Mesendoderm (in vitro differentiated cells): ENCODE measurements at regions not wholly inside any gene's neighbourhood (a gene's known extent, or its start where the extent isn't known, plus 50 kb on each side); places are given as distances from the start of the nearest gene placed in this dataset.
A peak's percentile ranks its signal among the peaks of the same experiment; 100 is the strongest.

Experiments used
- DNase-seq: peaks from one replicate; pipeline ENCODE4 v3.0.0; 2013
- H2AK5ac ChIP-seq: 2 replicates; pipeline ENCODE4 v1.6.1; 2013; ENCODE audit warnings: low read length, inconsistent platforms
- H2BK120ac ChIP-seq: 2 replicates; pipeline ENCODE4 v1.6.1; 2013; ENCODE audit warnings: low read depth, mild to moderate bottlenecking, low read length, moderate library complexity, mixed read lengths
- H2BK15ac ChIP-seq: replicated peaks from 2 replicates; pipeline ENCODE4 v1.6.1; 2013; ENCODE audit warnings: low read depth, mild to moderate bottlenecking, moderate library complexity
- H2BK5ac ChIP-seq: 2 replicates; pipeline ENCODE4 v1.6.1; 2013; ENCODE audit warnings: low read length, inconsistent platforms
- H3K18ac ChIP-seq: 2 replicates; pipeline ENCODE4 v1.6.1; 2013; ENCODE audit warnings: mild to moderate bottlenecking, low read length, mixed read lengths
- H3K23ac ChIP-seq: one replicate; pipeline ENCODE4 v1.6.1; 2013; ENCODE audit warnings: low read length
- H3K27ac ChIP-seq: 2 replicates; pipeline ENCODE4 v1.5.1; 2013; ENCODE audit warnings: low read depth, mild to moderate bottlenecking, inconsistent platforms, low read length, moderate library complexity
- H3K27me3 ChIP-seq: 2 replicates; pipeline ENCODE4 v1.6.1; 2013; ENCODE audit warnings: low read length, control low read depth, mild to moderate bottlenecking, inconsistent platforms; ENCODE audit not compliant: insufficient read depth, poor library complexity
- H3K36me3 ChIP-seq: 2 replicates; pipeline ENCODE4 v1.6.1; 2013; ENCODE audit warnings: low read length, inconsistent platforms; ENCODE audit not compliant: control insufficient read depth, insufficient read depth
- H3K4ac ChIP-seq: one replicate; pipeline ENCODE4 v1.6.1; 2013; ENCODE audit warnings: low read depth, mild to moderate bottlenecking, low read length, moderate library complexity
- H3K4me1 ChIP-seq: 2 replicates; pipeline ENCODE4 v1.6.1; 2013; ENCODE audit warnings: low read depth, low read length, inconsistent platforms; ENCODE audit not compliant: control insufficient read depth
- H3K4me2 ChIP-seq: 2 replicates; pipeline ENCODE4 v1.6.1; 2013; ENCODE audit warnings: low read length
- H3K4me3 ChIP-seq: 2 replicates; pipeline ENCODE4 v1.5.1; 2013; ENCODE audit warnings: mild to moderate bottlenecking, low read length
- H3K56ac ChIP-seq: one replicate; pipeline ENCODE4 v1.6.1; 2013; ENCODE audit warnings: low read length
- H3K79me1 ChIP-seq: 2 replicates; pipeline ENCODE4 v1.6.1; 2013; ENCODE audit warnings: low read length, inconsistent platforms
- H3K79me2 ChIP-seq: 2 replicates; pipeline ENCODE4 v1.6.1; 2013; ENCODE audit warnings: mild to moderate bottlenecking, low read length; ENCODE audit not compliant: control insufficient read depth, insufficient read depth
- H3K9ac ChIP-seq: 2 replicates; pipeline ENCODE4 v1.6.1; 2013; ENCODE audit warnings: low read length, inconsistent platforms
- H4K5ac ChIP-seq: one replicate; pipeline ENCODE4 v1.6.1; 2013; ENCODE audit warnings: low read length
- H4K8ac ChIP-seq: one replicate; pipeline ENCODE4 v1.6.1; 2013; ENCODE audit warnings: low read depth, mild to moderate bottlenecking, control low read depth, low read length, moderate library complexity
- WGBS: extraction: QIAGEN DNeasy Blood & Tissue Kit; methylation state at CpG from one replicate; pipeline ENCODE4 v1.1.7; 2013; ENCODE audit warnings: low lambda C conversion rate, missing lambda C conversion rate; ENCODE audit not compliant: insufficient coverage; ENCODE audit errors: extremely low coverage; 5-methylcytosine and 5-hydroxymethylcytosine counted together

DNA sequence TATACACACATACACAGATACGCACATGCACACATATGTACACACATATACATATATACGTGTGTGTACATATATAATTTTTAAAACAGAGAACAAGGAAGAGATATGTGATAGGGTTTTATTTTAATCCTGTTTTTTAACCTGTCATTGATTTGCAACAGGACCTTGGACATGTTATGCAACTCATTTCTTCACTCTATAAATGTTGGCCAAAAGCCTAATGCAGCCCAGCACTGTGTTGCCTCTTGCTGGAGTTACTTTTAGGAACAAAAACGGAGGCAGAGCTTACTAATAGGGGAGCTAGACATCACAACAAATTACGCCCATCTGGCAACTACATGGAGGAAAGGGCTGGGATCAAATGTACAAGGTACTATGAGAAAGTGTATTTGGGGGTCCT lies 179.9 kb upstream of the TAB2 start:
- Histone ChIP-seq H4K8ac (no peak overlapping the region), H2BK15ac (no peak overlapping the region), H4K5ac (no peak overlapping the region), H3K79me1 (no peaks in the 10 kb centered on the region), H3K27me3 (no peaks in the 10 kb centered on the region), H2BK120ac (no peak overlapping the region), H3K4me3 (no peak overlapping the region), H3K36me3 (no peaks in the 10 kb centered on the region), H3K9ac (no peak overlapping the region), H3K56ac (no peak overlapping the region), H2BK5ac (no peak overlapping the region), H3K27ac (no peak overlapping the region), H3K4me1 (no peaks in the 10 kb centered on the region), H3K4me2 (no peak overlapping the region), H2AK5ac (no peak overlapping the region), H3K4ac (no peak overlapping the region), H3K18ac (no peak overlapping the region), H3K79me2 (no peaks in the 10 kb centered on the region), H3K23ac (no peak overlapping the region)
- no CpG with 5 or more reads among the region's 4 CpGs for WGBS
- DNase-seq: no peak

DNA sequence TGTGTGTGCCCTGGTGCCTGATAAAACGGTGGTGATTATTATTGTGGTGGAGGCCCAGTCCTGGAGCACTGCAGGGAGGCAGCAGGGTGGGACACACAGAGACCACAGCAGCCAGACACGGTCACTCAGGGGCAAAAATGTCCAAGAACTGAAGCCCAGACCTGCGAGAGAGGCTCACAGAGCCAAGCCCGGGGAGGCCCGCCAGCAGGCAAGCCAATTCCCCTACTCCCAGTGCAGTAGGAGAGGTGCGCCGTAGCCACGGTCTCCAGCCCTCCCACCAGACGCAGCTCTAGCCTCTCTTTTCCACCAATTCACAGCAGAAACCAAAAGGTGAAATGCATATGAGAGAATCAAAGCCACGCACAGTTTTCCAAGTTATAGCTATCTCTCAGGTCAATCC lies 179.4 kb upstream of the TAB2 start:
- no peak for DNase-seq

DNA sequence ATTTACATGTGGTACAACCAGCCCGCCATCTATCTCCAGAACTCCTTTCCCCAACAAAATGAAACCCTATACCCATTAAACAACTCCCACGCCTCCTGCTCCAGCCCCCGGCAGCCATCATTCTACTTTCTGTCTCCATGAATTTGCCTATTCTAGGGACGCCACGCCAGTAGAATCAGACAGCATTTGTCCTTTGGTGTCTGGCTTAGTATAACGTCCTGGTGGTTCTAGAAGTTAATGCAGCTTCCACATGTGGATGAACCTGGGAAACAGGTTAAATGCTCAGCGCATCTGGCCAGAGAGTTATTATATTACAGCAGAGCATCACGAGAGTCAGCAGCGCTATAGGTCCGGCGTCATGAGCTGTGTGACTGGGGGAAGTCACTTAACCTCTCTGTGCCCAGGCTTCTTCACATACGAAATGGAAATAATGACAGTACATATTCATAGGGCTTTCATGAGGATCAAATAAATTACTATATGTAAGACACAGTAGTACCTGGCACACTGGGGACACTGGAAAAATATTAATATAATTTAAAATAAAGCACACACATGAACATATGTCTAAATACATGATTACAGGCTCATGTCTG lies 178.7 kb upstream of the TAB2 start:
- Histone ChIP-seq H3K79me2 (no peaks in the 10 kb centered on the region), H3K18ac (no peak overlapping the region), H3K4me2 (no peak overlapping the region), H3K23ac (no peak overlapping the region), H2BK120ac (no peak overlapping the region), H3K36me3 (no peaks in the 10 kb centered on the region), H2AK5ac (no peak overlapping the region), H3K27me3 (no peaks in the 10 kb centered on the region), H2BK5ac (no peak overlapping the region), H2BK15ac (no peak overlapping the region), H4K8ac (no peak overlapping the region), H3K4me3 (no peak overlapping the region), H3K56ac (no peak overlapping the region), H3K4ac (no peak overlapping the region), H3K4me1 (no peaks in the 10 kb centered on the region), H3K79me1 (no peaks in the 10 kb centered on the region), H3K9ac (no peak overlapping the region), H3K27ac (no peak overlapping the region), H4K5ac (no peak overlapping the region)
- peak; percentile 13 for DNase-seq
- no CpG with 5 or more reads among the region's 12 CpGs for WGBS

More for the DNA sequence above, 179.4 kb upstream of the TAB2 start:
- Histone ChIP-seq H3K56ac (no peak overlapping the region), H2AK5ac (no peak overlapping the region), H3K4ac (no peak overlapping the region), H3K79me2 (no peaks in the 10 kb centered on the region), H4K5ac (no peak overlapping the region), H2BK120ac (no peak overlapping the region), H3K4me2 (no peak overlapping the region), H3K27me3 (no peaks in the 10 kb centered on the region), H3K27ac (no peak overlapping the region), H2BK15ac (no peak overlapping the region), H3K23ac (no peak overlapping the region), H4K8ac (no peak overlapping the region), H3K79me1 (no peaks in the 10 kb centered on the region), H3K36me3 (no peaks in the 10 kb centered on the region), H3K4me3 (no peak overlapping the region), H3K4me1 (no peaks in the 10 kb centered on the region), H3K18ac (no peak overlapping the region), H2BK5ac (no peak overlapping the region), H3K9ac (no peak overlapping the region)
- no CpG with 5 or more reads among the region's 10 CpGs for WGBS

DNA sequence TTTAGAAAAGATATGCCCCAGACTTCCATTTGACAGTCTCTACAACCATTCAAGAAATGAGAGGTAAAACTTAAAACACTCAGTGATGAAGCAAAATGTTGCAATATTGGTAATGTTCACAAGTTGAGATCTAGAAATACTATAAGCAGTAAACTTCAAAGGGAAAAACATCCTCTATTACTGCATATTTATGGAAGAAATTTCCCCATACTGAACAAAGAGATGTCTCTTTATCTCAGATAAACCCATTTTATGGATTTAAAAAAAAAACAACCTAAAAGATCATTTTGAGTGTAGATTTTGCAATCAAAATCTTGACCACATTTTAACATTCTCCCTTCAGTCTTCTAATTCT lies 177.8 kb upstream of the TAB2 start:
- Histone ChIP-seq H3K79me1 (no peaks in the 10 kb centered on the region), H3K79me2 (no peaks in the 10 kb centered on the region), H3K4me1 (no peaks in the 10 kb centered on the region), H3K27ac (no peak overlapping the region), H2BK5ac (no peak overlapping the region), H4K8ac (no peak overlapping the region), H3K36me3 (no peaks in the 10 kb centered on the region), H3K4ac (no peak overlapping the region), H3K9ac (no peak overlapping the region), H2AK5ac (no peak overlapping the region), H3K4me3 (no peak overlapping the region), H2BK15ac (no peak overlapping the region), H2BK120ac (no peak overlapping the region), H4K5ac (no peak overlapping the region), H3K4me2 (no peak overlapping the region), H3K27me3 (no peaks in the 10 kb centered on the region), H3K23ac (no peak overlapping the region), H3K56ac (no peak overlapping the region), H3K18ac (no peak overlapping the region)
- DNase-seq: no peak

DNA sequence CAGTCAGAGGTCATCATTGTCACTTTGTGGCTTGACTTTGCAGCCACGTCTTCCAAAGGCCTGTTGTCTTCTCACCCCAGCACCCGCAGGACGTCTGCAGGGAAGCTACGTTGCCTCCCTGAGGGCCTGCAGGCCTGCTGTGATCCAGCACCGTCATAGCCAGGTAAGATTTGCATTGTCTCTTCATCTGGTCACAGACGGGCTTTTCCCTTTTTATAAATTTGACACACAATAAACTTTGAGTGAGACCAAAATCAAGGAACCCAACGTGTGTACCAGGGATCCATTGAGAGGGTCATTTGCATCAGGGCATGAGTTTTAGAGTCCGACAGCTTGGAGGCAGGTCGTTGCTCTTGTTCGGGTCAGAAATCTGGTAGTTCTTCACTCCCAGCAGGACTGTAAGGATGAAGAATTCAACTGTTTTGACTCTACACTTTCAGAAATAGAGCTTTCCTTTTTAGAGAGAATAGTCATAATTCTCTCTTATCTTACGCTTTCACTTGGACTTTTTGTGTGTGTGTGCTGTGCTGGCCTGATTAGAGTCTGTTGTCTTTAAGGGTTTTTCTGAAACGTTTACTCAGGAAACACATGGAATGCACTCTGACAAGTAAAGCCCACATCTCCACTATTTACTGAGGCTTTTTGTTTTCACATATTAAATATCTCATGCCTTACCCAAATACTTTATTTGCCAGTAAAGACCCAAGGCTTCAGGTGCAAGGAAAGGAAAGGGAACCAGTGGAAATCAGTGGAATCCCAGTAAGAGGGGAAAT lies 177.2 kb upstream of the TAB2 start:
- Histone ChIP-seq H2BK120ac (no peak overlapping the region), H2BK15ac (no peak overlapping the region), H3K4ac (no peak overlapping the region), H3K36me3 (no peaks in the 10 kb centered on the region), H4K5ac (no peak overlapping the region), H3K79me2 (no peaks in the 10 kb centered on the region), H3K79me1 (no peaks in the 10 kb centered on the region), H2BK5ac (no peak overlapping the region), H3K4me1 (no peaks in the 10 kb centered on the region), H3K9ac (no peak overlapping the region), H3K18ac (no peak overlapping the region), H3K27me3 (no peaks in the 10 kb centered on the region), H4K8ac (no peak overlapping the region), H2AK5ac (no peak overlapping the region), H3K56ac (no peak overlapping the region), H3K4me2 (no peak overlapping the region), H3K27ac (no peak overlapping the region), H3K4me3 (no peak overlapping the region), H3K23ac (no peak overlapping the region)
- no peak for DNase-seq
- WGBS: no CpG with 5 or more reads among the region's 12 CpGs

- Histone ChIP-seq H3K9ac (no peak overlapping the region), H2BK15ac (no peak overlapping the region), H3K79me1 (no peaks in the 10 kb centered on the region), H2BK120ac (no peak overlapping the region), H4K5ac (no peak overlapping the region), H3K23ac (no peak overlapping the region), H3K4me1 (no peaks in the 10 kb centered on the region), H3K4ac (no peak overlapping the region), H3K79me2 (no peaks in the 10 kb centered on the region), H3K56ac (no peak overlapping the region), H4K8ac (no peak overlapping the region), H3K4me3 (no peak overlapping the region), H2BK5ac (no peak overlapping the region), H3K27me3 (no peaks in the 10 kb centered on the region), H2AK5ac (no peak overlapping the region), H3K4me2 (no peak overlapping the region), H3K27ac (no peak overlapping the region), H3K18ac (no peak overlapping the region), H3K36me3 (no peaks in the 10 kb centered on the region)
- DNase-seq: no peak
- WGBS: no CpG with 5 or more reads among the region's 1 CpG
Observed at GRCh38 chr6:149140910-149141290, 176.6 kb upstream of the TAB2 start.
